HG03558 (cell line): ENCODE measurements at regions not wholly inside any gene's neighbourhood (a gene's known extent, or its start where the extent isn't known, plus 50 kb on each side); places are given as distances from the start of the nearest gene placed in this dataset.
"Not testable (repeated sequence)": the region's sequence is repeated elsewhere in the genome, so short reads cannot be mapped to it uniquely, and the experiment has no call there.

ENCODE experiments used
- ATAC-seq: cut with Tn5 transposase; IDR thresholded peaks from one replicate; pipeline ENCODE4 v1.9.1; 2021; ENCODE audit warnings: moderate number of reproducible peaks; ENCODE audit not compliant: unreplicated experiment; ENCODE audit errors: extremely low read depth

- ATAC-seq: not testable (repeated sequence)
Observed at GRCh38 chr17:30695265-30695811, 129.2 kb downstream of the CRLF3 start.

DNA sequence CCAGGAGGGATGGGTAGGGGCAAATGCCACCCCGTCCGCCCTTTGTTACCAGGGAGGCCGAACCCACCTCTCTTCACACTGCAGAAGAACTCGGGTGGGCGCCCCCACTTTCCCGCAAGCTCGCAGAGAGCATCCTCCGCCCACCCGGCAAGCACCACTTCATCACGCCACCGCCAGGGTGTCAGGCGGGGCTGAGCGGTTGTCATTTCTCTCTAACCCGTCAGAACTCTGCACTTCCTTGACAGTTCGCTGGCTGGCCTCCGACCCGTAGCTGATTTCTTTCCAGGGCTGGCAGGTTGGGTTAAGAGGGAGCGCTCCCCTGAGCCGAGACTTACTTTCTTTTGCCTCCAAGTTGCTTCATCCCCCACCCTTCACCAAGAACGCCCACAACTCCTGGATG, 130.7 kb downstream of the CRLF3 start:
- not testable (repeated sequence) for ATAC-seq

GRCh38 chr17:30689266-30690000, 135.1 kb downstream of the CRLF3 start:
- not testable (repeated sequence) for ATAC-seq

DNA sequence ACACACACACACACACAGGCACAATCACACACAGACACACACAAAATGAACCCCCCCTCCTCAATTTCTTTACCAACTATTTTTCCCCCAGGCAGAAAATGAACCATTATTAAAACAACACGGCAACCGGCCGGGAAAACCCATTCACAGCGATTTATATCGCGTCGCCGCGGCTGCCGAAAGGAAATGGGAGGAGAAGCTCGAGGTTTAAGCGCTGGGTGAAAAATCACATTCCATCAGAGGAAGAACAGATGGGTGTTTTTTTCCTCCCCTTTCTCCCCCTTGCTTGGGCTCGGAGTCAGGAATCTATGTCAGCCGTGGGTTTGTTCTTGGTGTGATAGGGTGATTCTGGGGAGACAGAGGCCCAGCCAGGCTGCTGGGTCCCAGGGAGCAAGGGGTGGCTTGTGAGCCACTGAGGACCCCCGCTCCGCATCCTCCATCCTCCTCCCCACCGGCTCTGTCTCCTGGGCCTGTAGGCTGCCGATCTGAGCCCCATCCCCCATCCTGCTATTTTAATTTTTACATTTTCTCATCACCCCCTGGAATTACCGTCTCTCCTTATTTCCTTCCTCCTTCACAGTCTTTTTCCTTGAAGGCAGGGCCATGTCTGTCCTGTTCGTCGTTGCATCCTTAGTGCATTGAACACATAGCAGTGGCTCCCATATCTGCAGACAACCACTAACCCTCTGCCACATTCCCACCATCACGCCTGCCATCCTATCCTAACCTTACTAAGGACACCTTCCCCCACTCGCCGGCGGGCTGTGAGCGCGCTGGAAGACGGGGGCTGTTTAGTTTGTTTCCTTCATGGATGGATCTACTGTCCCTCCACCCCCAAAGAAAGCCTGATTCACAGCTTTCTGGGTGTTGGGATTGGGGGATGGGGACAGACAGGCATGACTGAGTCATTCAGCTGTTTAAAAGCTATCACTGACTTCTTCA, 137.7 kb downstream of the CRLF3 start:
- not testable (repeated sequence) for ATAC-seq

DNA sequence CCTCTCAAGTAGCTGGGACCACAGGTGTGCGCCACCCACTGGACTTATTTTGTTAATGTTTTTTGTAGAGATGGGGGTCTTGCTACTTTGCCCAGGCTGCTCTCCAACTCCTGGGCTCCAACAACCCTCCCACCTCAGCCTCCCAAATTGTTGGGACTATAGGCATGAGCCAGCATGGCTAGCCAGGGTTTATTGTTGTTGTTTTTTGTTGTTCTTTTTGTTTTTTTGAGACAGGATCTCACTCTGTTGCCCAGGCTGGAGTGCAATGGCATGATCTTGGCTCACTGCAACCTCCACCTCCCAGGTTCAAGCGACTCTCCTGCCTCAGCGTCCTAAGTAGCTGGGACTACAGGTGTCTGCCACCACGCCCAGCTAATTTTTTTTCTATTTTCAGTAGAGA, 142.2 kb downstream of the CRLF3 start:
- not testable (repeated sequence) for ATAC-seq

- not testable (repeated sequence) for ATAC-seq
Observed at GRCh38 chr17:30680681-30681080, 143.8 kb downstream of the CRLF3 start.

DNA sequence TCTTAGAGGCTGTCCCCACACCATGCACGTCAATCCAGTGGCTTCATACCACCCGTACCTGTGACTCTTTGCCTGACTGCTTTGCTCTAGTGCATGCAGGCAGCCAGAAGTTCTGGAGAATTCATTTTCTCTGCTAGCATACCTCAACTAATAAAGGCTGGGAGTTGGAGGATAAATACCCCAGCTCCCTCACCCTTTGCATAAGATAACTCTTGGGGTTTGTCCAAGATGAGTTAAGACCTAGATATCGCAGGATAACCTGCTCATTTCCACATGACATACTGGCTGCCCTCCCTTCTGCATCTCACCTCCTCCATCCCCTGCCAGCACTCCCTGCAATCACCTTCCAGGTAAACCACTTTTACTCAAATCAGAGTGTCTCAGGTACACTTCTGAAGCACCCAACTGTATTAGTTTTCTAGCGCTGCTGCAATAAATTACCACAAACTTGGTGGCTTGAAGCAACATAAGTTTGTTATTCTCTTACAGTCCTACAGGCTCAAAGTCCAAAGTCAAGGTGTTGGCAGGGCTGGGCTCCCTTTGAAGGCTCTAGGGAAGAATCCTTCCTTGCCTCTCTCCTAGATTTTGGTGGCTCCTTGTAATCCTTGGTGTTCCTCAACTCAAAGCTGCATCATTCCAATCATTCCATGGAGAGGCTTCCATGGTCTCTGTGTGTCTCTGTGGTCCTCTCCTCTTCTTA, 146.8 kb downstream of the CRLF3 start:
- ATAC-seq: no peak

GRCh38 chr17:30675777-30676492, 148.6 kb downstream of the CRLF3 start:
- not testable (repeated sequence) for ATAC-seq

- not testable (repeated sequence) for ATAC-seq
Observed at GRCh38 chr17:30669217-30669649, 155.3 kb downstream of the CRLF3 start.

DNA sequence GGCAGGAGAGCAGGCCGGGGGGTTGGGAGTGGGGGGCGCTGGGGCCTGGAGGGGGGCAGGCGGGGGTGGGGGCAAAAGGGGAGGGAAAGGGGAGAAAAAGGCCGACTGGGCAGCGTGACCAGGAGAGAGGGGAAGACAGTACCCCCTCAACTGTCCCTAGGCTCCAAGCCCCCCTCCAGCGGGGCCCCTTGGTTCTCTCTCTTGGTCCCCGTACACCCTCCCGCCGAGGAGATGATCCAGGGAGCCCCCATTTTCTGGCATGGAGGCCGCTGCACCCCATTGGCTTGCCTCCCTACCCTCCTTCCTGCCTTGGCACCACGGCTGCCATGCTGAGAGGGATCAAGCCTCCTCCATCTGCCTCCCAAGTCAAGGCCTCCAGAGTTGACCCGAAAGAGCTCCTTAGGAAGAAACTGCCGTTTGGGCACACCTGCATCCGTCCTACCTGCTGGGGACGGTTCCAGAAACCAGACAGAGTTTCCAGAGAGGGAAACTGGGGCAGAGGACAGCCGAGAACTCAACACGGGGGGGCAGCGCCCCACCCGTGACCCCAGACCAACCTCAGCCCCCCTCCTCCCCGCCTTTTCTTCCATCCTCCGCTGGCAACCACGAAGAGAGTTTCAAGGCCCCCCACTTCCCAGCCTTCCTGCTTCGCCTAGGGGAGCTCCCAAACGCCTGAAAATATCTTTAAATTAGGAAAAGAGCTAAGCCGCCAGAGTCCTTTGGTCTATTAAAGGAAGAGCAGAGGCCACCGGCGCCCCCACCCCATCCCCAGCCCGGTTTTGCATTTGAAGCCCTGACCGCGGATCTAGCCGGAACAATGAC, 155.9 kb downstream of the CRLF3 start:
- not testable (repeated sequence) for ATAC-seq

- ATAC-seq: not testable (repeated sequence)
Observed at GRCh38 chr17:30667657-30668359, 156.7 kb downstream of the CRLF3 start.

DNA sequence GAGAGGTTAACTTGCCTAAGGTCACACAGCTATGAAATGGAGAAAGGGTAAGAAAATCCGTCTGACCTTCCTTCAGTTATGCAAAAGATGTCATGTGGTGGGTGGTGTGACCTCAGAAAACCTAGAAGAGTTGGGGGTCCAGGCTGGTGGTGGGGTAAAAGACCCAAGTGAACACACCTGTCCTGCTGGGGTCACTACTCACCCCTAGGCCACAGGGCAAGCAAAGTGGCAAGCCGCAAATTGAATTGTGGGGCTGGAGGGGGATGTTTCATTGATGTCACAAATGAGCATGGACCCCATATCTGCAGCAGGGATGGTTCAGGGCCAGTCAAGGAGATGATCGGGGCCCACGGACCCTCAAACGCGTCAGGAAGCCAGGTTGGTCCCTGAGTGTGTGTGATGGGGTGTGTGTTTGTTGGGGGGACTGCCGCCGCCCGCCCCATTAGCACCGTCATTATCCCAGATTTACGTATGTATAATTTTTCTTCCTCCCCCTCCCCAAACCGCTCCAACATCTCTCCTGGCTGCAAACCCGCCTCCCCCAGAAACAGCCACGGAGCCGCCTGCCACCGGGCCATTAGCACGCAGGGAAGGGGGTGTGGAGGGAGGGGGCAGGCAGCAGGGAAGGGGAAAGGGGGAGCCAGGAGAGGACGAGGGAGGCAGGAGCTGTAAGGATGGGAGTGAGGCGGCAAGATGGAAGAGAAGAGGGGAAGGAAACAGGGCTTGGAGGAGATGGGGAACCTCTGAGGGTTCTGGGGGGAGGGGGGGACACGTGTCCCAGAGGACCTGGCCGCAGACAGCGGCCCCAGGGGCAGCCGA, 157.4 kb downstream of the CRLF3 start:
- not testable (repeated sequence) for ATAC-seq

- not testable (repeated sequence) for ATAC-seq
Observed at GRCh38 chr17:30663727-30664455, 160.6 kb downstream of the CRLF3 start.

GRCh38 chr17:30657148-30657547, 167.3 kb downstream of the CRLF3 start:
- not testable (repeated sequence) for ATAC-seq

DNA sequence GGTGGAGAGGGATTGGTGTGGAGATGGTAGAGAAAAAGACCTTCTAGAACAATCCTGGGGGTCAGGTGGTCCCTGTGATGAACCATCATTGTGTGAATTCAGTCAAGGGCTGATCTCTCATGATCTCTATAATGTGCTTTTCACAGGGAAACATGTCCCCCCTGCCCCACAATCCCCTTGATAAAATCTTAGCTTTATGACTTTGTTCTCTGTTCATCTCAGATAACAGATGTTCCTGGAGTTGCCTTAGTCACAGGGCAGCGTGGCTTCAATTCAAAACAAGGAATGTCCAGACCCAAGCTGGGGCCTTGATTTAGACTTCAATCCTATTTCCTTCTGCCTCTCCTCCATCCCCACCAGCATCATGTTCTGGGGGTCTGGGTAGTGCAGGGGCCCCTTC, 171.5 kb downstream of the CRLF3 start:
- ATAC-seq: not testable (repeated sequence)

DNA sequence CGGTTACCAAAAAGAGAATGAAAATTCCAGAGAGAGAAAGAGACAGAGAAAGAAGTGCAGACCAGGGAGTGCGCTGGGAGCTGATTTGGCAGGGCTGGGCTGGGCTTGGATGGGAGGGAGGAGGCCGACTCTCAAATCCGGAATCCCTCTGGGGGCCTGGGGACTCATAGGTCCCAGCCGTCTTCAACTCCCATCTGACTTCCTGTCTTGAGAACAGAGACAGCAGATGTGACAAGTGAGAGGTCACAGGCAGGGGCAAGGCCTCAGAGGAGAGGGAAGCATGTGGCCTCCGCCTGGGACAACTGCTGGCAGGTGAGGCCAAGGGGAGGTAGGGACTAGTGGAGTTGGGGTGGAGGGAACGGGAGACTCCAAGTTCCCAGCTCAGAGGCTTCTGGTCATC, 172.9 kb downstream of the GOSR1 start:
- not testable (repeated sequence) for ATAC-seq
